ENCODE measurements at regions not wholly inside any gene's neighbourhood (a gene's known extent, or its start where the extent isn't known, plus 50 kb on each side); places are given as distances from the start of the nearest gene placed in this dataset.
"Not testable (repeated sequence)": the region's sequence is repeated elsewhere in the genome, so short reads cannot be mapped to it uniquely, and the experiment has no call there.

GRCh38 chr2:59353306-59353921 is 1112.3 kb upstream of the FANCL start:
- Histone ChIP-seq H3K36me3 (ENCODE audit: control insufficient read depth, insufficient read depth, low read length) (no peaks in the 10 kb centered on the region), H3K4me3 (ENCODE audit: low read depth, low read length) (no peak overlapping the region), H3K27me3 (ENCODE audit: control insufficient read depth, insufficient read depth, low read length) (no peaks in the 10 kb centered on the region)
- TF ChIP-seq CTCF (IDR thresholded peaks at IDR 0.05; ENCODE audit: insufficient read depth, low read length, poor library complexity, severe bottlenecking), result no peak
- no peak for DNase-seq (ENCODE audit: low read depth)

- Histone ChIP-seq H3K4me3 (ENCODE audit: low read depth, low read length) (no peak overlapping the region), H3K36me3 (ENCODE audit: control insufficient read depth, insufficient read depth, low read length) (no peaks in the 10 kb centered on the region)
These were observed 1101.0 kb upstream of the FANCL start for GRCh38 chr2:59342166-59342565.

GRCh38 chr2:59339837-59340207 is 1098.7 kb upstream of the FANCL start:
- TF ChIP-seq CTCF (IDR thresholded peaks at IDR 0.05; ENCODE audit: insufficient read depth, low read length, poor library complexity, severe bottlenecking), result no peak
- Histone ChIP-seq H3K27me3 (ENCODE audit: control insufficient read depth, insufficient read depth, low read length) (no peaks in the 10 kb centered on the region), H3K36me3 (ENCODE audit: control insufficient read depth, insufficient read depth, low read length) (no peaks in the 10 kb centered on the region), H3K4me3 (ENCODE audit: low read depth, low read length) (no peak overlapping the region)
- DNase-seq (ENCODE audit: low read depth), result no peak

More at GRCh38 chr2:59342166-59342565, 1101.0 kb upstream of the FANCL start:
- DNase-seq (ENCODE audit: low read depth), result no peak
- H3K27me3 ChIP-seq (ENCODE audit: control insufficient read depth, insufficient read depth, low read length), result no peaks in the 10 kb centered on the region
- no peak for TF ChIP-seq CTCF (IDR thresholded peaks at IDR 0.05; ENCODE audit: insufficient read depth, low read length, poor library complexity, severe bottlenecking)

GRCh38 chr2:59339121-59339836 is 1098.2 kb upstream of the FANCL start:
- no peak for TF ChIP-seq CTCF (IDR thresholded peaks at IDR 0.05; ENCODE audit: insufficient read depth, low read length, poor library complexity, severe bottlenecking)
- Histone ChIP-seq H3K27me3 (ENCODE audit: control insufficient read depth, insufficient read depth, low read length) (no peaks in the 10 kb centered on the region), H3K36me3 (ENCODE audit: control insufficient read depth, insufficient read depth, low read length) (no peaks in the 10 kb centered on the region), H3K4me3 (ENCODE audit: low read depth, low read length) (no peak overlapping the region)
- DNase-seq (ENCODE audit: low read depth), result no peak

GRCh38 chr2:59333007-59333406 is 1091.9 kb upstream of the FANCL start:
- TF ChIP-seq CTCF (IDR thresholded peaks at IDR 0.05; ENCODE audit: insufficient read depth, low read length, poor library complexity, severe bottlenecking), result no peak
- H3K27me3 ChIP-seq (ENCODE audit: control insufficient read depth, insufficient read depth, low read length), result no peaks in the 10 kb centered on the region
- no peak for DNase-seq (ENCODE audit: low read depth)
- H3K4me3 ChIP-seq (ENCODE audit: low read depth, low read length), result no peak overlapping the region
- H3K36me3 ChIP-seq (ENCODE audit: control insufficient read depth, insufficient read depth, low read length), result no peaks in the 10 kb centered on the region

GRCh38 chr2:59326581-59327365 is 1085.6 kb upstream of the FANCL start:
- DNase-seq (ENCODE audit: low read depth); H3K36me3 ChIP-seq (ENCODE audit: control insufficient read depth, insufficient read depth, low read length); H3K4me3 ChIP-seq (ENCODE audit: low read depth, low read length); H3K27me3 ChIP-seq (ENCODE audit: control insufficient read depth, insufficient read depth, low read length): not testable (repeated sequence)

All from kidney epithelial cell (primary cell).